ENCODE measurements at regions not wholly inside any gene's neighbourhood (a gene's known extent, or its start where the extent isn't known, plus 50 kb on each side); places are given as distances from the start of the nearest gene placed in this dataset.

DNA sequence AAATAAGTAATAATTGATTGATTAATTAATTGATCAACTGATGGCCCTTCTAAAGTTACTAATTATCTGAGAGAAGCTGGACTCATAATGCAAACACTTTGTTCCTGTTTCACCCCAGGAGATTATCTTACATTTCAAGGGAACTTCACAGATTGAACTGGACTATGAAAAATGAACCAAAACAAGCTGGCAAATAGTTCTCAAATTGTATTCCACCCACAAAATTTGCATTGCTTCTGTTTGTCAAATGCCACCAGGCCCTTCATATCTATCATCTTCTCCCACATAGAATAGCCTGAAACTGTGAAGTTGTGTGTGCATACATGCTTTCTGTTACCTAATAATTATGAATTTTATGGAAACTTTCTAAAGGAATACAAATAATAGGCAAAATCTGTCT, 104.0 kb downstream of the ZNF281 start:
- TF ChIP-seq, protein P1, sequence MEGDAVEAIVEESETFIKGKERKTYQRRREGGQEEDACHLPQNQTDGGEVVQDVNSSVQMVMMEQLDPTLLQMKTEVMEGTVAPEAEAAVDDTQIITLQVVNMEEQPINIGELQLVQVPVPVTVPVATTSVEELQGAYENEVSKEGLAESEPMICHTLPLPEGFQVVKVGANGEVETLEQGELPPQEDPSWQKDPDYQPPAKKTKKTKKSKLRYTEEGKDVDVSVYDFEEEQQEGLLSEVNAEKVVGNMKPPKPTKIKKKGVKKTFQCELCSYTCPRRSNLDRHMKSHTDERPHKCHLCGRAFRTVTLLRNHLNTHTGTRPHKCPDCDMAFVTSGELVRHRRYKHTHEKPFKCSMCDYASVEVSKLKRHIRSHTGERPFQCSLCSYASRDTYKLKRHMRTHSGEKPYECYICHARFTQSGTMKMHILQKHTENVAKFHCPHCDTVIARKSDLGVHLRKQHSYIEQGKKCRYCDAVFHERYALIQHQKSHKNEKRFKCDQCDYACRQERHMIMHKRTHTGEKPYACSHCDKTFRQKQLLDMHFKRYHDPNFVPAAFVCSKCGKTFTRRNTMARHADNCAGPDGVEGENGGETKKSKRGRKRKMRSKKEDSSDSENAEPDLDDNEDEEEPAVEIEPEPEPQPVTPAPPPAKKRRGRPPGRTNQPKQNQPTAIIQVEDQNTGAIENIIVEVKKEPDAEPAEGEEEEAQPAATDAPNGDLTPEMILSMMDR (IDR thresholded peaks at IDR 0.05): no peak
- TF ChIP-seq POLR2A (IDR thresholded peaks at IDR 0.05): no peak
